Spleen (tissue), 7 donors: ENCODE measurements at regions not wholly inside any gene's neighbourhood (a gene's known extent, or its start where the extent isn't known, plus 50 kb on each side); places are given as distances from the start of the nearest gene placed in this dataset.

Source experiments
- CTCF ChIP-seq, 11 experiments: fragments of 200-600 bp in 7 of 11; fragments of 450-650 bp in 4 of 11; sonication (generic) in 4 of 11; IDR thresholded peaks in 8 of 11; conservative IDR thresholded peaks in 3 of 11; 1 replicate in 7 of 11; 2 replicates in 4 of 11; pipeline versions ENCODE4 v1.4.0 to v1.8.0; 2016 to 2021; ENCODE audit warnings: antibody characterized with exemption in 11 of 11, inconsistent platforms in 4 of 11, mild to moderate bottlenecking in 1 of 11
- POLR2A ChIP-seq, 3 donors: fragments of 450-650 bp; IDR thresholded peaks; one replicate each; pipeline ENCODE4 v1.5.1; 2017; ENCODE audit warnings: antibody characterized with exemption in 3 of 3, mild to moderate bottlenecking in 1 of 3
- POLR2AphosphoS5 ChIP-seq, 3 donors: sonication (generic); formaldehyde crosslinking; IDR thresholded peaks; one replicate each; pipeline ENCODE4 v1.5.1; 2017; ENCODE audit warnings: antibody characterized with exemption in 3 of 3
- donor health status: DM: no; HTN: no; CAD: no; lungs with moderate emphysema.
- donor health status: DM: no; HTN: no; CAD: no.
- donor health status: DM: no; HTN: no; CAD: no.

- no peak for TF ChIP-seq CTCF (IDR thresholded peaks at IDR 0.05 in 8 of 11, conservative IDR thresholded peaks at IDR 0.05 in 3 of 11)
- TF ChIP-seq POLR2A (IDR thresholded peaks at IDR 0.05): no peak
- TF ChIP-seq POLR2AphosphoS5 (IDR thresholded peaks at IDR 0.05): no peak
These were observed 403.5 kb upstream of the CBLB start for GRCh38 chr3:106272302-106272701.
